GM21360 (cell line): ENCODE measurements at regions not wholly inside any gene's neighbourhood (a gene's known extent, or its start where the extent isn't known, plus 50 kb on each side); places are given as distances from the start of the nearest gene placed in this dataset.
"Not testable (repeated sequence)": the region's sequence is repeated elsewhere in the genome, so short reads cannot be mapped to it uniquely, and the experiment has no call there.

Source experiments
- ATAC-seq: cut with Tn5 transposase; IDR thresholded peaks from one replicate; pipeline ENCODE4 v1.9.1; 2021; ENCODE audit warnings: mild to moderate bottlenecking, moderate library complexity; ENCODE audit not compliant: unreplicated experiment

GRCh38 chr15:95610945-95611344 is 719.6 kb upstream of the NR2F2 start:
- no peak for ATAC-seq

GRCh38 chr15:95615436-95615835 is 715.1 kb upstream of the NR2F2 start:
- no peak for ATAC-seq

- no peak for ATAC-seq
These were observed 714.2 kb upstream of the NR2F2 start for GRCh38 chr15:95616306-95616705.

GRCh38 chr15:95620934-95621579 is 709.4 kb upstream of the NR2F2 start:
- ATAC-seq: peak; percentile 74

GRCh38 chr15:95622843-95623242 is 707.7 kb upstream of the NR2F2 start:
- no peak for ATAC-seq

GRCh38 chr15:95624100-95624499 is 706.4 kb upstream of the NR2F2 start:
- no peak for ATAC-seq

GRCh38 chr15:95624616-95625361 is 705.7 kb upstream of the NR2F2 start:
- no peak for ATAC-seq

GRCh38 chr15:95626501-95627361 is 703.8 kb upstream of the NR2F2 start:
- no peak for ATAC-seq

- ATAC-seq: no peak
These were observed 700.9 kb upstream of the NR2F2 start for GRCh38 chr15:95629503-95630168.

GRCh38 chr15:95630683-95631082 is 699.8 kb upstream of the NR2F2 start:
- no peak for ATAC-seq

GRCh38 chr15:95635666-95636065 is 694.8 kb upstream of the NR2F2 start:
- no peak for ATAC-seq

GRCh38 chr15:95636107-95636506 is 694.4 kb upstream of the NR2F2 start:
- no peak for ATAC-seq

- not testable (repeated sequence) for ATAC-seq
These were observed 693.3 kb upstream of the NR2F2 start for GRCh38 chr15:95637234-95637633.

GRCh38 chr15:95639208-95639607 is 691.3 kb upstream of the NR2F2 start:
- ATAC-seq: no peak

- no peak for ATAC-seq
These were observed 686.2 kb upstream of the NR2F2 start for GRCh38 chr15:95644100-95644875.

- no peak for ATAC-seq
These were observed 684.6 kb upstream of the NR2F2 start for GRCh38 chr15:95645791-95646338.

- no peak for ATAC-seq
These were observed 683.8 kb upstream of the NR2F2 start for GRCh38 chr15:95646484-95647273.

GRCh38 chr15:95647531-95648277 is 682.8 kb upstream of the NR2F2 start:
- no peak for ATAC-seq
